Glomerular endothelial cell (primary cell): ENCODE measurements at regions not wholly inside any gene's neighbourhood (a gene's known extent, or its start where the extent isn't known, plus 50 kb on each side); places are given as distances from the start of the nearest gene placed in this dataset.

Source experiments
- DNase-seq: peaks from one replicate; pipeline ENCODE4 v3.0.0-alpha.2; 2011; ENCODE audit warnings: low read depth, low spot score; ENCODE audit errors: extremely low read depth

GRCh38 chr3:81932681-81933080, 171.2 kb upstream of the GBE1 start:
- no peak for DNase-seq

- DNase-seq = no peak
Observed at GRCh38 chr3:81931265-81932251, 170.1 kb upstream of the GBE1 start.

- no peak for DNase-seq
Observed at GRCh38 chr3:81929697-81930096, 168.3 kb upstream of the GBE1 start.

- no peak for DNase-seq
Observed at GRCh38 chr3:81927811-81928210, 166.4 kb upstream of the GBE1 start.

GRCh38 chr3:81925385-81925784, 163.9 kb upstream of the GBE1 start:
- no peak for DNase-seq

GRCh38 chr3:81923038-81923437, 161.6 kb upstream of the GBE1 start:
- DNase-seq = no peak

- DNase-seq = no peak
Observed at GRCh38 chr3:81922404-81922803, 161.0 kb upstream of the GBE1 start.

GRCh38 chr3:81920816-81921215, 159.4 kb upstream of the GBE1 start:
- DNase-seq = no peak

GRCh38 chr3:81916890-81917289, 155.4 kb upstream of the GBE1 start:
- DNase-seq = no peak

GRCh38 chr3:81913886-81914663, 152.6 kb upstream of the GBE1 start:
- no peak for DNase-seq

GRCh38 chr3:81911221-81911620, 149.8 kb upstream of the GBE1 start:
- DNase-seq = no peak

GRCh38 chr3:81910244-81910852, 148.9 kb upstream of the GBE1 start:
- peak; percentile 9 for DNase-seq

GRCh38 chr3:81909796-81910195, 148.4 kb upstream of the GBE1 start:
- no peak for DNase-seq

- DNase-seq = no peak
Observed at GRCh38 chr3:81908561-81908960, 147.1 kb upstream of the GBE1 start.

GRCh38 chr3:81898336-81898735, 136.9 kb upstream of the GBE1 start:
- no peak for DNase-seq

GRCh38 chr3:81894598-81894997, 133.2 kb upstream of the GBE1 start:
- DNase-seq = no peak

GRCh38 chr3:81891055-81891895, 129.8 kb upstream of the GBE1 start:
- DNase-seq = no peak

- no peak for DNase-seq
Observed at GRCh38 chr3:81888914-81889557, 127.6 kb upstream of the GBE1 start.

- DNase-seq = no peak
Observed at GRCh38 chr3:81887448-81887847, 126.0 kb upstream of the GBE1 start.

GRCh38 chr3:81886081-81886480, 124.6 kb upstream of the GBE1 start:
- DNase-seq = no peak
